H1 (cell line): ENCODE measurements at regions not wholly inside any gene's neighbourhood (a gene's known extent, or its start where the extent isn't known, plus 50 kb on each side); places are given as distances from the start of the nearest gene placed in this dataset.

ENCODE experiments used
- CTCF ChIA-PET: fragments of 300-600 bp; sonication (Branson Sonifier 250); formaldehyde crosslinking; loops from one replicate; lab custom pipeline; 2021; ENCODE audit not compliant: partially characterized antibody; lab: Charles Lee
- POLR2A ChIA-PET: fragments of 300-600 bp; sonication (Branson Sonifier 250); formaldehyde crosslinking; loops from one replicate; lab custom pipeline; 2021; ENCODE audit warnings: inconsistent platforms; ENCODE audit not compliant: partially characterized antibody; lab: Charles Lee
- DNase-seq, 2 experiments: peaks; one replicate each; pipeline versions ENCODE4 v3.0.0 to v3.0.0-alpha.2; 2010 to 2022; ENCODE audit warnings: low spot score in 2 of 2, low read depth in 1 of 2, mixed read lengths in 1 of 2
- FAIRE-seq: peaks from 2 replicates; lab custom pipeline; 2011; peaks lifted over from hg19 to GRCh38; lab: Jason Lieb, UNC
- H2AFZ ChIP-seq: 2 replicates; pipeline ENCODE4 v1.8.1; 2012; ENCODE audit warnings: low read length, inconsistent platforms
- H2AK5ac ChIP-seq: 2 replicates; pipeline ENCODE4 v1.6.1; 2013; ENCODE audit warnings: low read depth, low read length
- H2BK120ac ChIP-seq: replicated peaks from 2 replicates; pipeline ENCODE3; 2013; ENCODE audit warnings: low read depth, low read length, inconsistent platforms
- H2BK12ac ChIP-seq: 2 replicates; pipeline ENCODE4 v1.6.1; 2013; ENCODE audit warnings: low read depth, low read length
- H2BK15ac ChIP-seq: 2 replicates; pipeline ENCODE4 v1.6.1; 2013; ENCODE audit warnings: low read length
- H2BK20ac ChIP-seq: 2 replicates; pipeline ENCODE4 v1.6.1; 2013; ENCODE audit warnings: low read length
- H2BK5ac ChIP-seq: 2 replicates; pipeline ENCODE4 v1.6.1; 2013; ENCODE audit warnings: low read depth, low read length
- H3K14ac ChIP-seq: 2 replicates; pipeline ENCODE4 v1.6.1; 2013; ENCODE audit warnings: inconsistent platforms; ENCODE audit not compliant: insufficient read length
- H3K18ac ChIP-seq: 2 replicates; pipeline ENCODE4 v1.6.1; 2013; ENCODE audit warnings: low read length; ENCODE audit errors: extremely low read depth
- H3K23ac ChIP-seq: 2 replicates; pipeline ENCODE4 v1.6.1; 2013; ENCODE audit warnings: inconsistent platforms; ENCODE audit not compliant: insufficient read length
- H3K23me2 ChIP-seq: 2 replicates; pipeline ENCODE4 v1.6.1; 2013; ENCODE audit warnings: low read depth, low read length
- H3K27ac ChIP-seq: 2 replicates; pipeline ENCODE4 v1.6.1; 2011; ENCODE audit warnings: low read depth, low read length, inconsistent platforms
- H3K27me3 ChIP-seq, 4 experiments: replicated peaks in 1 of 4; 1 replicate in 1 of 4; 2 replicates in 3 of 4; pipeline versions ENCODE4 v1.6.1 to v1.8.1; 2011 to 2013; ENCODE audit warnings: low read length in 3 of 4, mild to moderate bottlenecking in 3 of 4, inconsistent platforms in 2 of 4, mixed read lengths in 2 of 4, moderate library complexity in 1 of 4; ENCODE audit not compliant: control insufficient read depth in 3 of 4, insufficient read depth in 3 of 4; ENCODE audit errors: extremely low read depth in 1 of 4
- H3K36me3 ChIP-seq, 4 experiments: 2 replicates each; pipeline versions ENCODE4 v1.6.1 to v1.8.1; 2011 to 2013; ENCODE audit warnings: mild to moderate bottlenecking in 4 of 4, low read length in 3 of 4, moderate library complexity in 2 of 4, control low read depth in 1 of 4, inconsistent platforms in 1 of 4; ENCODE audit not compliant: insufficient read depth in 4 of 4, control insufficient read depth in 2 of 4
- H3K4ac ChIP-seq: replicated peaks from 2 replicates; pipeline ENCODE3; 2013; ENCODE audit warnings: low read length, low read depth, mixed read lengths, inconsistent platforms; ENCODE audit not compliant: insufficient read length
- H3K4me1 ChIP-seq, 4 experiments: replicated peaks in 1 of 4; 1 replicate in 1 of 4; 2 replicates in 3 of 4; pipeline versions ENCODE4 v1.6.1 to v1.8.1; 2011 to 2013; ENCODE audit warnings: low read length in 3 of 4, inconsistent platforms in 2 of 4, mixed read lengths in 1 of 4; ENCODE audit not compliant: insufficient read depth in 4 of 4, control insufficient read depth in 3 of 4
- H3K4me2 ChIP-seq, 2 experiments: 2 replicates each; pipeline versions ENCODE4 v1.6.1 to v1.8.1; 2011 to 2013; ENCODE audit warnings: low read depth in 2 of 2, low read length in 2 of 2, control low read depth in 1 of 2, inconsistent platforms in 1 of 2, mild to moderate bottlenecking in 1 of 2; ENCODE audit not compliant: insufficient read depth in 1 of 2
- H3K4me3 ChIP-seq, 4 experiments: fragments of 200-600, 300-600 bp in 1 of 4; sonication (generic), shearing (Covaris generic), sonication (Bioruptor Twin) in 1 of 4; 2 replicates each; pipeline versions ENCODE4 v1.5.1 to v1.8.1; 2011 to 2016; ENCODE audit warnings: low read length in 4 of 4, low read depth in 3 of 4, control low read depth in 2 of 4, inconsistent platforms in 2 of 4, mild to moderate bottlenecking in 2 of 4, mixed read lengths in 1 of 4, moderate library complexity in 1 of 4; ENCODE audit not compliant: insufficient read depth in 2 of 4; ENCODE audit errors: extremely low read depth in 1 of 4
- H3K56ac ChIP-seq: replicated peaks from 2 replicates; pipeline ENCODE3; 2013; ENCODE audit warnings: low read depth, mild to moderate bottlenecking, mixed read lengths, low read length, inconsistent platforms; ENCODE audit not compliant: insufficient read length
- H3K79me1 ChIP-seq: 2 replicates; pipeline ENCODE4 v1.6.1; 2013; ENCODE audit warnings: low read depth, low read length, control low read depth
- H3K79me2 ChIP-seq, 2 experiments: 2 replicates each; pipeline versions ENCODE4 v1.6.1 to v1.8.1; 2012 to 2013; ENCODE audit warnings: low read length in 2 of 2, mild to moderate bottlenecking in 2 of 2, inconsistent platforms in 1 of 2; ENCODE audit not compliant: insufficient read depth in 2 of 2, control insufficient read depth in 1 of 2
- H3K9ac ChIP-seq, 4 experiments: replicated peaks in 1 of 4; 1 replicate in 1 of 4; 2 replicates in 3 of 4; pipeline versions ENCODE4 v1.6.1 to v1.8.1; 2011 to 2013; ENCODE audit warnings: low read depth in 3 of 4, low read length in 3 of 4, control low read depth in 2 of 4, mild to moderate bottlenecking in 2 of 4, moderate library complexity in 2 of 4, inconsistent platforms in 1 of 4; ENCODE audit errors: extremely low read depth in 1 of 4
- H3K9me3 ChIP-seq, 2 experiments: 2 replicates each; pipeline versions ENCODE4 v1.6.1 to v1.8.1; 2012 to 2013; ENCODE audit warnings: mild to moderate bottlenecking in 2 of 2, moderate library complexity in 2 of 2, control low read depth in 1 of 2, inconsistent platforms in 1 of 2, low read depth in 1 of 2, low read length in 1 of 2, mixed read lengths in 1 of 2; ENCODE audit not compliant: insufficient read depth in 2 of 2
- H4K20me1 ChIP-seq, 2 experiments: replicated peaks in 1 of 2; 2 replicates each; pipeline versions ENCODE3 to v1.8.1; 2011 to 2013; ENCODE audit warnings: inconsistent platforms in 2 of 2, low read length in 2 of 2, mild to moderate bottlenecking in 1 of 2; ENCODE audit not compliant: insufficient read depth in 2 of 2, control insufficient read depth in 1 of 2
- H4K5ac ChIP-seq: 2 replicates; pipeline ENCODE4 v1.6.1; 2013; ENCODE audit warnings: low read length, low read depth, mixed read lengths, inconsistent platforms; ENCODE audit not compliant: insufficient read length
- H4K8ac ChIP-seq: 2 replicates; pipeline ENCODE4 v1.8.0; 2013; ENCODE audit warnings: mild to moderate bottlenecking, moderate library complexity, low read length, inconsistent platforms; ENCODE audit not compliant: insufficient read depth; ENCODE audit errors: extremely low read depth
- H4K91ac ChIP-seq: replicated peaks from 2 replicates; pipeline ENCODE3; 2013; ENCODE audit warnings: low read length, mixed read lengths, inconsistent platforms; ENCODE audit not compliant: insufficient read length
- EZH2 ChIP-seq: fragments of 200-600 bp; sonication (generic); IDR thresholded peaks from 2 replicates; pipeline ENCODE4 v1.7.1; 2012; ENCODE audit warnings: low read depth, mild to moderate bottlenecking, moderate library complexity, low read length, inconsistent platforms; ENCODE audit not compliant: severe bottlenecking
- WGBS, 2 experiments: shearing (Covaris generic) in 1 of 2; methylation state at CpG; one replicate each; pipeline versions ENCODE4 v1.1.6 to v1.1.7; 2013 to 2015; ENCODE audit warnings: low lambda C conversion rate in 2 of 2, mixed read lengths in 2 of 2, inconsistent platforms in 1 of 2, low coverage in 1 of 2, missing lambda C conversion rate in 1 of 2; ENCODE audit not compliant: insufficient replicate concordance in 2 of 2, insufficient coverage in 1 of 2, insufficient read length in 1 of 2; ENCODE audit errors: extremely low coverage in 1 of 2, missing lambda C conversion rate in 1 of 2; 5-methylcytosine and 5-hydroxymethylcytosine counted together

DNA sequence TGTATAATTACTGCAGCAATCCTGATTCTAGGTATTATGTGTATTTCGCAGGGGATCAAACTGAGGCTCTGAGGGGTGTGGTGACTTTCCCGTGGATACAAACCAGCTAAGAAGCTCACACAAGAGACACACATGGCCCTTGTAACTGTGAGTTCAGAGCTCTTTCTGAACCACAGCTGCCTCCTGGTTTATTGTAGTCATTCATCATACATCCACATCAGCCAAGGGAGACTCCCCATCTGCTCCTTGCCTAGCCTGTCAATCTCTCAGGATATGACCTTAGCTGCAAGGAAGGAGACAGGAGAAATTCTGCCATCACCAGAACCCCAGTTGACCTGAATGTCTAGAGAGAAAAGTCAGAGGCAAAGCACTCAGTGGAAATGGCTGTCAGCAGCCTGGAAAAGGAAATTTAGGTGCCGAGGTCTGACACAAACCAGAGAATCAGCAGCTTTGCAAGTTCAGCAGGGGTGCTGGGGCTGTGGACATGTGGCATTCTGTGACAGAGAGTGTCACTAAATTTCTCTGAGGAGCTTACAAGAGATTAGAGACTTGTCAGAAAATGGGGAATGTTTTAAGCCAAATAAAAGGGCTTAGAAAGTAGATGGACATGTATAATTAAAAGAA lies 209.5 kb downstream of the AASDHPPT start:
- no peak overlapping the region for H2BK20ac ChIP-seq
- H3K4ac ChIP-seq = no peak overlapping the region
- no peak overlapping the region for H3K56ac ChIP-seq
- H3K4me2 ChIP-seq = no peak overlapping the region
- H3K14ac ChIP-seq = no peak overlapping the region
- H3K36me3 ChIP-seq = no peaks in the 10 kb centered on the region
- no peak overlapping the region for H3K9ac ChIP-seq
- FAIRE-seq = no peak
- H3K23ac ChIP-seq = no peak overlapping the region
- no peak overlapping the region for H4K91ac ChIP-seq
- H3K4me3 ChIP-seq = no peak overlapping the region
- POLR2A ChIA-PET = no interaction called here
- no peak overlapping the region for H2BK15ac ChIP-seq
- H2BK120ac ChIP-seq = no peak overlapping the region
- no peaks in the 10 kb centered on the region for H3K79me1 ChIP-seq
- H3K27me3 ChIP-seq = no peaks in the 10 kb centered on the region
- H3K4me1 ChIP-seq = no peaks in the 10 kb centered on the region; a peak in 1 of 7 replicates
- H4K5ac ChIP-seq = no peak overlapping the region
- H4K20me1 ChIP-seq = no peaks in the 10 kb centered on the region
- H2AK5ac ChIP-seq = no peak overlapping the region
- H3K18ac ChIP-seq = no peak overlapping the region
- DNase-seq = no peak
- H3K79me2 ChIP-seq = no peaks in the 10 kb centered on the region
- no peaks in the 10 kb centered on the region for H3K9me3 ChIP-seq
- no peak overlapping the region for H2BK5ac ChIP-seq
- no peak overlapping the region for H3K27ac ChIP-seq
- H2AFZ ChIP-seq = no peak overlapping the region
- H4K8ac ChIP-seq = no peak overlapping the region
- 92% methylated on average over 3 of the region's 3 CpGs; no CpG with 5 or more reads in 1 of the 2 experiments for WGBS, 2 experiments
- no peak for TF ChIP-seq EZH2
- H3K23me2 ChIP-seq = no peaks in the 10 kb centered on the region
- no peak overlapping the region for H2BK12ac ChIP-seq
- CTCF ChIA-PET = interaction anchor here (0.7 to 1.7 kb wide), 5 partner anchors 9 to 298 kb away, joined by 3 to 6 read pairs (median 4); no protein-coding TSS in a partner anchor
